ENCODE measurements at regions not wholly inside any gene's neighbourhood (a gene's known extent, or its start where the extent isn't known, plus 50 kb on each side); places are given as distances from the start of the nearest gene placed in this dataset.

- TF ChIP-seq, protein P1, sequence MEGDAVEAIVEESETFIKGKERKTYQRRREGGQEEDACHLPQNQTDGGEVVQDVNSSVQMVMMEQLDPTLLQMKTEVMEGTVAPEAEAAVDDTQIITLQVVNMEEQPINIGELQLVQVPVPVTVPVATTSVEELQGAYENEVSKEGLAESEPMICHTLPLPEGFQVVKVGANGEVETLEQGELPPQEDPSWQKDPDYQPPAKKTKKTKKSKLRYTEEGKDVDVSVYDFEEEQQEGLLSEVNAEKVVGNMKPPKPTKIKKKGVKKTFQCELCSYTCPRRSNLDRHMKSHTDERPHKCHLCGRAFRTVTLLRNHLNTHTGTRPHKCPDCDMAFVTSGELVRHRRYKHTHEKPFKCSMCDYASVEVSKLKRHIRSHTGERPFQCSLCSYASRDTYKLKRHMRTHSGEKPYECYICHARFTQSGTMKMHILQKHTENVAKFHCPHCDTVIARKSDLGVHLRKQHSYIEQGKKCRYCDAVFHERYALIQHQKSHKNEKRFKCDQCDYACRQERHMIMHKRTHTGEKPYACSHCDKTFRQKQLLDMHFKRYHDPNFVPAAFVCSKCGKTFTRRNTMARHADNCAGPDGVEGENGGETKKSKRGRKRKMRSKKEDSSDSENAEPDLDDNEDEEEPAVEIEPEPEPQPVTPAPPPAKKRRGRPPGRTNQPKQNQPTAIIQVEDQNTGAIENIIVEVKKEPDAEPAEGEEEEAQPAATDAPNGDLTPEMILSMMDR (conservative IDR thresholded peaks at IDR 0.05) = no peak
- TF ChIP-seq EZH2 (IDR thresholded peaks at IDR 0.05; ENCODE audit: low read depth) = no peak
Observed at GRCh38 chr11:114794048-114794684, 115.8 kb downstream of the NXPE2 start.

Data from PC-9 (cell line).